HG03159 (cell line): ENCODE measurements at regions not wholly inside any gene's neighbourhood (a gene's known extent, or its start where the extent isn't known, plus 50 kb on each side); places are given as distances from the start of the nearest gene placed in this dataset.
"Not testable (repeated sequence)": the region's sequence is repeated elsewhere in the genome, so short reads cannot be mapped to it uniquely, and the experiment has no call there.

Experiments
- ATAC-seq: cut with Tn5 transposase; IDR thresholded peaks from one replicate; pipeline ENCODE4 v1.9.1; 2021; ENCODE audit warnings: mild to moderate bottlenecking, moderate library complexity; ENCODE audit not compliant: unreplicated experiment

GRCh38 chr12:126218697-126219096 is 1153.5 kb downstream of the AACS start:
- ATAC-seq, result no peak

DNA sequence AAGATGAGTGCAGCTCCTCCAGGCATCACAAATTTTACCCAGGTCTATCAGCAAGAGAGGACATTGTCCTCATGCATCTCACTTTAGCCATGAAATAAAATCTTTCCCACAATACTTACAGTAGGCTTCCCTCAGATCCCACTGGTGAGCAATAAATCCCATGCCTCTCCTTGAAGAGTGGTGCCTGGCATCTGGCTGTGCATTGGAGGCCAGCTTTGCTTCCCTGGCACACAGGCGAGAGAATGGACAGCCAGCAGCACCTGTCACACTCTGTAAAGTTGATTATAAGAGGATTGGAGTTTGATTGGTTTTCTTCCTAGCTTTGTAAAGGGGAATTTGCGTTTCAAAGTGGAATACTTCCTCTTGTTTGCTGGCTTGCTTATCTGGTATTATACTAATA is 1153.9 kb downstream of the AACS start:
- no peak for ATAC-seq

GRCh38 chr12:126219654-126220279 is 1154.5 kb downstream of the AACS start:
- ATAC-seq, result no peak

GRCh38 chr12:126224032-126224431 is 1158.8 kb downstream of the AACS start:
- ATAC-seq, result no peak

- ATAC-seq, result no peak
Measured at GRCh38 chr12:126228936-126229335, 1163.7 kb downstream of the AACS start.

DNA sequence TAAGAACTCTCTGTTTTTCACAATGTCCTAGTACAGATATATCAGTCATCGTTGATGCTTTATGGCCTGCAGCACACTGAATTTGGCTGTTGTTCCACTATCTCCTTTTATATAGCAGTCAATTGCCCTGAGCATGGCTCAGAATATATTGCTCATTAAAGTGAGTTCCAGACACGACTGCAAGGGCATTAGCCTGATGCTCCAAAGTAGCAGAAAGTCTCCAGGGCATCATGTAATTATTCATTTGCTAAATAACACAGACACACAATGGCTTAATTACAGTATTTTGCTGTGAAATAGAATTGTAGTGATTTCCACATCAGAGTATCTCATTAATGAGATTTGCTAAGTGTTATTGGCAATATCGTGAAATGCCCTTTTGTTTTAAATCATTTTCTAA is 1167.5 kb downstream of the AACS start:
- no peak for ATAC-seq

DNA sequence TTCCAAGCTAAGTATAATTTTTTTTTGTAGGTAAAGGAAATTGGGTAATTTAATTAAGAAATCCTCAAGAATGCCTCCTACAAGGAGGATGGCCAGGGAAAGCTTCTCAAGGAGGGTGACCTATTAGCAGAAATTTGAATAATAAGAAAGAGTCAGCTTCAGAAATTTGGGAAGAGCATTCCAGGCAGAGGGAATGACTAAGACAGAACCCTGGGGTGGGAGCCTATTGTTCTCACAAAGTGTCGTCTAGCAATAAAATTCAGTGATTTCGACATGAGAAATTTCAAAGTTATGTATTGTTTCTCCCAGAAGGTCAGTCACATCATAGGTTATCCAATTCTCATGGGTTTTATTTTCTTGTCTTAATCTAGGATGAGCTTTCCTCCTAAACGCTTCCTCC is 1168.4 kb downstream of the AACS start:
- no peak for ATAC-seq

DNA sequence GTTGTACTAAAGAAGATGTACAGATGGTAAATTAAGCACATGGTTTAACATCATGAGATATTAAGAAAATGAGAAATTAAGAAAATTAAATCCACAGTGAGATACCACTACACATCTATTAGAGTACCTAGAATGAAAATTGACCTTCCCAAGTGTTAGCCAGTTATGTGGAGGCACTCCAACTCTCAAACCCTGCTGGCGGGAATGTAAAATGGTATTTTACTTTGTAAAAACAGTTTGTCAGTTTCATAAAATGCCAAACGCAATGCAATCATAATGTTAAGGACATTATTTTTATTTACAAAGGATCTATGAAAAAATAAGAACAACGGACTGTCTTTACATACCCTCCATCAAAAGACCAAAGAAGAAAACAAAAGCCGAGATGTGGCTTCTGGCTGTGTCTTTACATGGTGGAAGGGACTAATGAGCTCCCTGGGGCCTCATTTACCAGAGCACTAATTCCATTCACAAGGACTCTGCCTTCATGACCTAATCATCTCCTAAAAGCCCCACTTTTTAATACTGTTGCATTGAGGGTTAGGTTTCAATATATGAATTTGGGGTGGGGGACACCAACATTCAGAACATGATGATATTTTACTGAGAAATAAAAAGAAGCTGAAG is 1178.7 kb downstream of the AACS start:
- no peak for ATAC-seq

- ATAC-seq, result no peak
Measured at GRCh38 chr12:126247936-126248335, 1182.7 kb downstream of the AACS start.

- ATAC-seq, result no peak
Measured at GRCh38 chr12:126248871-126249403, 1183.7 kb downstream of the AACS start.

GRCh38 chr12:126258190-126258589 is 1193.0 kb downstream of the AACS start:
- ATAC-seq, result no peak

DNA sequence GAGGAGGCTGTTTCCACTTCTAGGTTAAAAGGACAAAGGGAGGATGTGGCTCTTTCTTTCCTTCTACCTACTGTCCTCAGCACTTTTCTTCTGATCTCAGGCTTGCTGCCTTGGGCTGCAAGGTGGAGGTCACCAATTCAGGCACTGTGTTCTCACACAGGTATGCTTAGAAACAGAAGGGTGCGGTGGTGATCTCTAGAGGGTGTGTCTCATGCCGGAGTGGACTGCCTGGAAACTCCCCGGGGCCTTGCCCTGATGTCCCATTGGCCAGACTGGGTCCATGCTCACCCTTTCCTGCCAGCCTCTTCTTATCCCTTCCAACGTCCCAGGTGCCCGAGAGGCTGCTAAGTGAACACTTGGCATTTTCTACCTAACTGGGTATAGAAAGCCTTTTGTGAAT is 1197.6 kb downstream of the AACS start:
- ATAC-seq, result no peak

- ATAC-seq, result no peak
Measured at GRCh38 chr12:126268222-126268621, 1203.0 kb downstream of the AACS start.

DNA sequence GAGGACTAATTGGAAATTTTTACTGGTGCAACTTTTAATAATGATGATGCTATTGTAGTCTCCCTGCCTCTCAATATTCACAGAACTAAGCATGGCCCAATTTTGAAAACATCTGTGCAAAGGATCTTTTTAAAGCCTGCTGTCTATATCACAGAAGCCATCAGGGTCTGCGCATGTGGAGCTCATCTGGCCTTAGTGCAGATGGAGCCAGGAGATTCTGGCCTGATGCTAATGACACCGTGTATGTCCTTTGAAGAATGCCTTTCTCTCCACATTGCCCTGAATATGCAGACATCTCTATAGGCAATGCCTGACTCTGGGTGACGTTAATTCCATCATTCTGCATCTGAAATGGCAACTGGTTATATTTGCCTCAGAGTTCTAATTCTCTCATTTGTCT is 1205.9 kb downstream of the AACS start:
- no peak for ATAC-seq

GRCh38 chr12:126282691-126283090 is 1217.5 kb downstream of the AACS start:
- no peak for ATAC-seq

DNA sequence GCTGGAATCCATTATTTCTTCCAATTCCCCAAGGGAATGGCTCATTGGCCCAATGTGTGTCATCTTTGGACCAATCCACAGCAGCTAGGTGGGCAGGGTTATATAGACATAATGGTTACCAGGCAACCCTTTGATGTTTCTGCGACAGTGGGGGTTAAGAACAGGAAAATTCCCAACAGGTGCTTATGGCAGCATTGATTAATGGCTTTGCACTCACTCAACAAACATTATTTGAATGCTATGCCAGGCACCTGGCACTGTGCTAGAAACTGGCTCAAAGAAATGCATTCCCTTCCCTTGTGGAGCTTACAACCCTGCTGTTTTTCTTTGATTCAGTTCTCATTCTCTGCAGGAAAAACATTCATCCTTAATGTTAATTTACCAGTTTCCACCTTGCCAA is 1221.0 kb downstream of the AACS start:
- no peak for ATAC-seq

DNA sequence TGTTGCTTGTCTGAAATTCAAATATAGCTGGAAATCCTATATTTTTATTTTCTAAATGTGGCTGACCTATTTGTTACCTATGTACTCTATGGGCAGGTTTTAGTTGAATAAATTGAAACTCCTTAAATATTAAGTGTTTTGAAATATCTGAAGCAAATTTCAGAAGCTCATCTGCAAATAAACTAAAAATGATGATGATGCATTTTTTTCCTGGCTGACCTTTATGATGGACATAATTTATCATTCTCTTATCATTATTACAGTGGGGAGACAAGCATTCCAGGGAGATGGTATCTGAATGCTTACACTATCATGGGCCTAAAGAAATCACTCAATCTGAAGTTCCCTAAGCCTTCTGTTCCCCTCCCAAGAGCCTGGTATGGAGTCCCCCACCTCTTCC is 1225.2 kb downstream of the AACS start:
- ATAC-seq, result no peak

DNA sequence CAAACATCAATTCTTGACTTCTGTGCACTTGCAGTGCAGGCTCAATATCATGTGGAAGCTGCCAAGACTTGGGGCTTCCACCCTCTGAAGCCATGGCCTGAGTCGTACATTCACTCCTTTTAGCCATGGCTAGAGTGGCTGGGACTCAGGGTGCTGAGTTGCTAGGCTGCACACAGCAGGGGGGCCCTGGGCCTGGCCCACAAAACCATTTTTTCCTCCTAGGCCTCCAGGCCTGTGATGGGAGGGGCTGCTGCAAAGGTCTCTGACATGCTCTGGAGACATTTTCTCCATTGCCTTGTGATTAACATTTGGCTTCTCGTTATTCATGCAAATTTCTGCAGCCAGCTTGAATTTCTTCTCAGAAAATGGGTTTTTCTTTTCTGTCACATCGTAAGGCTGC is 1226.8 kb downstream of the AACS start:
- not testable (repeated sequence) for ATAC-seq

GRCh38 chr12:126295652-126296051 is 1230.4 kb downstream of the AACS start:
- ATAC-seq, result no peak

DNA sequence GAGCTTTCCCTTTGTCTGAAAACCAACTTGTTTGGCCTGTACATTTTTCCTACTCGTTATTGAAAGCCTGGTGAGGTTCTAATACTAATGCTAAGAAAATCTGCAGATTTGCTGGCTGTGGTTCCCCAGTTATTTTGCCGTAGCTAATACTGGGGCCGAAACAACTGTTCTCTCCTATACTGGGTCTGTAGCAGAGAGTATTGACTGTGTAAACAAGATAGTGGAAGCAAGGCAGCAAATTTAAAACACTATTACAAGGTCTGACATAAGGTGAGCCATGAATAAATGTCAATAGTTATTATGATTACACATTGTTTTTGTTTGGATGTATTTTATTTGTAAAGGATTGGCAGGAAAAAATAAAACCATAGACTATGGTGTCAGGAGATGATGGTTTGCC is 1244.0 kb downstream of the AACS start:
- ATAC-seq, result no peak

DNA sequence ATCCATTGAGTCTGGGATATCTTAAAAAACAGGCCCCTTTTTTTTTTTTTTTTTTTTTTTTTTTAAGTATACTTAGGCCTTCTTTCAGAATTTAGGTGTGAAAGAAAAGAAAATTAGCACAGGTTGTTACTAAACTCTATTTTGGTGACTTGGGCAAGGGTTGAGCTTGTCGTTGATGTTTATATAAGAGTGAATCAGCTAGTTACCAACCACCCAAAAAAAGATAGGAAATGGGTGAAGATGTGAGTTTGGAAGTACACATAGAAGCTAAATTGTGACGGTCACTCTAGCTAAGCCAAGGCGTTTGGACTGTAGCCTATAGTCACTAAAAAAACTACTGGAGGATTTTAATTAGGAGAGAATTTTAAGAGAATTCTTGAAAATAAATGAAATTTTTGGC is 1247.2 kb downstream of the AACS start:
- no peak for ATAC-seq

DNA sequence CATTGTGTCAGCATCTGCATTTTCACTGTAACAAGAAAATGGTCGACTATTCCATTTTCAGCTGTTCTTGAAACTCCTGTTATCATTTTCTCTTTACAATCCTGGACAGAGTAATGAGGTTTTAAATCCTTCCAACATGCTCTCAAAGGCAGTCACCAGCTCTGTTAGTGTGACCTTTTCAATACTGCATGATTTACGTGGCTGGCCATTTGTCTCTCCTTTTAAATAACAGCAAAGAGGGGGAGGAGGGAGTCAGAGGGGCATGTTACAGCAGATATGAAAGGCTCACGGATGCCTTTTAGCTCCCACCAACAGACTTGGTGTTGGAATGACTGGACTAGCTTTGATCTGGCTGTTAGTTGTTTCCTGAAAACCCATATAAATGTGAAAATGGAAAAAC is 1251.2 kb downstream of the AACS start:
- ATAC-seq, result no peak
